Transverse colon (tissue), 4 donors: ENCODE measurements at regions not wholly inside any gene's neighbourhood (a gene's known extent, or its start where the extent isn't known, plus 50 kb on each side); places are given as distances from the start of the nearest gene placed in this dataset.

Experiments
- CTCF ChIP-seq, 5 experiments: fragments of 200-600 bp in 3 of 5; fragments of 450-650 bp in 2 of 5; sonication (generic) in 3 of 5; IDR thresholded peaks; 1 replicate in 2 of 5; 2 replicates in 3 of 5; pipeline ENCODE4 v1.5.1; 2016 to 2017; ENCODE audit warnings: antibody characterized with exemption in 5 of 5, inconsistent platforms in 3 of 5, mild to moderate bottlenecking in 2 of 5, moderate library complexity in 1 of 5
- EP300 ChIP-seq: sonication (generic); formaldehyde crosslinking; IDR thresholded peaks from one replicate; pipeline ENCODE4 v1.6.1; 2017; ENCODE audit warnings: antibody characterized with exemption, low read depth
- POLR2A ChIP-seq: fragments of 450-650 bp; IDR thresholded peaks from one replicate; pipeline ENCODE4 v1.6.1; 2016; ENCODE audit warnings: antibody characterized with exemption, mild to moderate bottlenecking, moderate library complexity
- POLR2AphosphoS5 ChIP-seq, 3 donors: sonication (generic); formaldehyde crosslinking; IDR thresholded peaks; one replicate each; pipeline ENCODE4 v1.6.1; 2016; ENCODE audit warnings: antibody characterized with exemption in 3 of 3

DNA sequence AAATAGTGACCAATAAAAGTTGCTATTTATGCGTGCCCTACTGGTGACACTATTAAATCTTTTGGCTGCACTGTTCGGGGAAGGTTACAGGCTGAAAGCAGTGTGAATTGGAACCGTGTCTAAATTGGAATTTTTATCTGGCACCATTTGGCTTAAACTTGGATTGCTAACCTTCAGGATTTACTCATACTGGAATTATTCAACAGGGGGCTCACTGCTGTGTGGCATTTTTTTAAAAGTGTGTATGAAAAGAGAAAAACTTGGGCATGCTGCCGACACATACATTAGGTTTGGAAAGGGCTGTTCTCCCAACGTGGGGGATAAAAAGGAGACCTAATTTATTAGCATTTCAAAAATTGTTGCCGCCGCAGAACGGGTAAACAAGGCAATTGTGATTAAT, 537.9 kb upstream of the MGMT start:
- no peak for TF ChIP-seq POLR2AphosphoS5 (IDR thresholded peaks at IDR 0.05)
- no peak for TF ChIP-seq POLR2A
- TF ChIP-seq CTCF (IDR thresholded peaks at IDR 0.05) = no peak
- TF ChIP-seq EP300 = no peak
